ENCODE measurements at regions not wholly inside any gene's neighbourhood (a gene's known extent, or its start where the extent isn't known, plus 50 kb on each side); places are given as distances from the start of the nearest gene placed in this dataset.

DNA sequence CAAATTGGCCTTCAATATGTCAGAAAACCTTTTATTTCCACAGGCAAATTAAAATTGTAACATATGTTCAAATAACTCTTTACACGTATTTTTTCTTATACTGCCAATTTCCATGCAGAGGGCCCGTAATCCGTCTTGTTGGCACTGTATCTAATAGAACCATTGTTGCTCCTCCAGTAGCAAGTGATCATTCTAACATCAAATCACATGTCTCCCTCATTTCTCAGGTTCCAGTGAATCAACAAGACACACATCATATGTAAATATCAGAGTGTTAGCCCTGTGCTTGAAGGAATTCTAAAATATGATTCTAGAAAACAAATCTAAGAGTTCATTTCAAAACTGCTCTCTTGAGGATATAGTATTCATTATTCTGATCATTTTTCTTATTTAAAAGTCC is 834.3 kb downstream of the LRRTM4 start:
- TF ChIP-seq EZH2phosphoT487 (IDR thresholded peaks at IDR 0.05; ENCODE audit: borderline replicate concordance): no peak
- TF ChIP-seq, protein P1, sequence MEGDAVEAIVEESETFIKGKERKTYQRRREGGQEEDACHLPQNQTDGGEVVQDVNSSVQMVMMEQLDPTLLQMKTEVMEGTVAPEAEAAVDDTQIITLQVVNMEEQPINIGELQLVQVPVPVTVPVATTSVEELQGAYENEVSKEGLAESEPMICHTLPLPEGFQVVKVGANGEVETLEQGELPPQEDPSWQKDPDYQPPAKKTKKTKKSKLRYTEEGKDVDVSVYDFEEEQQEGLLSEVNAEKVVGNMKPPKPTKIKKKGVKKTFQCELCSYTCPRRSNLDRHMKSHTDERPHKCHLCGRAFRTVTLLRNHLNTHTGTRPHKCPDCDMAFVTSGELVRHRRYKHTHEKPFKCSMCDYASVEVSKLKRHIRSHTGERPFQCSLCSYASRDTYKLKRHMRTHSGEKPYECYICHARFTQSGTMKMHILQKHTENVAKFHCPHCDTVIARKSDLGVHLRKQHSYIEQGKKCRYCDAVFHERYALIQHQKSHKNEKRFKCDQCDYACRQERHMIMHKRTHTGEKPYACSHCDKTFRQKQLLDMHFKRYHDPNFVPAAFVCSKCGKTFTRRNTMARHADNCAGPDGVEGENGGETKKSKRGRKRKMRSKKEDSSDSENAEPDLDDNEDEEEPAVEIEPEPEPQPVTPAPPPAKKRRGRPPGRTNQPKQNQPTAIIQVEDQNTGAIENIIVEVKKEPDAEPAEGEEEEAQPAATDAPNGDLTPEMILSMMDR (conservative IDR thresholded peaks at IDR 0.05; ENCODE audit: low read length): no peak
